ENCODE measurements at regions not wholly inside any gene's neighbourhood (a gene's known extent, or its start where the extent isn't known, plus 50 kb on each side); places are given as distances from the start of the nearest gene placed in this dataset.

DNA sequence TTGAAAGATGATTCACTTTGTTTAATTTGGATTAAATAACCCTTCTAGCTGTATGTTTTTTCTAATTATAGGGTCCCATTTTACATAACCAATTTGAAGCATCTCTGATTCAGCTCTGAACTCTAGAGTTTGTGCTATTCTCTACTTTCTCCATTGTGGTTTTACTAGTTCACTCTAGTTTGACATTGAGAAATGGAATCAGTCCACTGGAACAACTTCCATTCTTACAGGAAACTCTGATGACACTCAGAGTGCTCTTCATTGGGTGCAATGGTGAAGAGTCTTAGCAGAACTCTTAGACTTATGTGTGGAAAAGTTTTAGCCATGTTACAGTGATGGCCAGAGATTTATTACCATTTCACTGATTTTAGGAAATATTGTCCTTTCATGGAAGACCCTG, 140.7 kb downstream of the DYRK2 start (continued):
- TF ChIP-seq, protein P1, sequence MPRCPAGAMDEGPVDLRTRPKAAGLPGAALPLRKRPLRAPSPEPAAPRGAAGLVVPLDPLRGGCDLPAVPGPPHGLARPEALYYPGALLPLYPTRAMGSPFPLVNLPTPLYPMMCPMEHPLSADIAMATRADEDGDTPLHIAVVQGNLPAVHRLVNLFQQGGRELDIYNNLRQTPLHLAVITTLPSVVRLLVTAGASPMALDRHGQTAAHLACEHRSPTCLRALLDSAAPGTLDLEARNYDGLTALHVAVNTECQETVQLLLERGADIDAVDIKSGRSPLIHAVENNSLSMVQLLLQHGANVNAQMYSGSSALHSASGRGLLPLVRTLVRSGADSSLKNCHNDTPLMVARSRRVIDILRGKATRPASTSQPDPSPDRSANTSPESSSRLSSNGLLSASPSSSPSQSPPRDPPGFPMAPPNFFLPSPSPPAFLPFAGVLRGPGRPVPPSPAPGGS (CRISPR knock-in tag; IDR thresholded peaks at IDR 0.05): no peak
- no peak for TF ChIP-seq CSRNP1 (CRISPR knock-in tag; IDR thresholded peaks at IDR 0.05)
- TF ChIP-seq GABPB1 (CRISPR knock-in tag; IDR thresholded peaks at IDR 0.05): no peak
- no peak for TF ChIP-seq TEAD2 (CRISPR knock-in tag; IDR thresholded peaks at IDR 0.05)
- no peak for TF ChIP-seq SMARCE1 (IDR thresholded peaks at IDR 0.05; ENCODE audit: borderline replicate concordance)

- ATAC-seq (no peak), DNase-seq (ENCODE audit: low spot score) (no peak), FAIRE-seq (no peak)
- ChIA-PET CTCF (ENCODE audit: low intra/inter-chr PET ratio, low total read pairs) (no interaction called here), POLR2A (no interaction called here)
- Histone ChIP-seq H3K36me3 (replicated peaks in 1 of 2; ENCODE audit: control insufficient read depth in 1 of 2, insufficient read depth in 2 of 2, low read length in 2 of 2) (no peaks in the 10 kb centered on the region), H3K27ac (ENCODE audit: extremely low read length, insufficient read depth, low read length) (no peak overlapping the region), H3K27me3 (ENCODE audit: control insufficient read depth in 1 of 2, insufficient read depth in 2 of 2, low read length in 2 of 2) (no peaks in the 10 kb centered on the region; a peak in 1 of 5 replicates), H3K4me2 (ENCODE audit: low read depth, low read length) (no peak overlapping the region), H3K4me1 (ENCODE audit: insufficient read depth, low read length) (no peaks in the 10 kb centered on the region), H2AFZ (ENCODE audit: low read length) (no peak overlapping the region), H3K79me2 (ENCODE audit: insufficient read depth, low read length) (no peaks in the 10 kb centered on the region), H3K4me3 (replicated peaks in 1 of 3; ENCODE audit: insufficient read depth in 1 of 3, low read depth in 2 of 3, low read length in 3 of 3) (no peak overlapping the region), H4K20me1 (ENCODE audit: insufficient read depth, low read length) (no peaks in the 10 kb centered on the region), H3K9me3 (ENCODE audit: low read length) (no peaks in the 10 kb centered on the region), H3K9ac (ENCODE audit: insufficient read depth, low read depth, low read length) (no peak overlapping the region)
- 20% methylated on average over 2 of the region's 2 CpGs for WGBS (ENCODE audit: low lambda C conversion rate)
- intact Hi-C loops (cut with micrococcal nuclease; ENCODE audit: unreplicated experiment) (no loop called here), in situ Hi-C loops (cut with HindIII; ENCODE audit: extremely low pct_ligation_motif_present, low pct_unique_long_range_greater_than_20kb) (no loop called here)
- BruUV-seq (replicated peaks): no TSS peak
- TF ChIP-seq U2AF2 (IDR thresholded peaks at IDR 0.05; ENCODE audit: low read depth, low read length): no peak
- TF ChIP-seq, protein P2, sequence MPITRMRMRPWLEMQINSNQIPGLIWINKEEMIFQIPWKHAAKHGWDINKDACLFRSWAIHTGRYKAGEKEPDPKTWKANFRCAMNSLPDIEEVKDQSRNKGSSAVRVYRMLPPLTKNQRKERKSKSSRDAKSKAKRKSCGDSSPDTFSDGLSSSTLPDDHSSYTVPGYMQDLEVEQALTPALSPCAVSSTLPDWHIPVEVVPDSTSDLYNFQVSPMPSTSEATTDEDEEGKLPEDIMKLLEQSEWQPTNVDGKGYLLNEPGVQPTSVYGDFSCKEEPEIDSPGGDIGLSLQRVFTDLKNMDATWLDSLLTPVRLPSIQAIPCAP (CRISPR knock-in tag; IDR thresholded peaks at IDR 0.05; ENCODE audit: low read depth): no peak
- TF ChIP-seq MEIS2 (CRISPR knock-in tag; IDR thresholded peaks at IDR 0.05): no peak
- no peak for TF ChIP-seq ZFP62 (CRISPR knock-in tag; IDR thresholded peaks at IDR 0.05)
- no peak for TF ChIP-seq ZNF839 (CRISPR knock-in tag; IDR thresholded peaks at IDR 0.05; ENCODE audit: borderline replicate concordance)
- no peak for TF ChIP-seq JUND (CRISPR knock-in tag; IDR thresholded peaks at IDR 0.05)
Observed at GRCh38 chr12:67790660-67791059, 142.1 kb downstream of the DYRK2 start.
